HepG2 (cell line): ENCODE measurements at regions not wholly inside any gene's neighbourhood (a gene's known extent, or its start where the extent isn't known, plus 50 kb on each side); places are given as distances from the start of the nearest gene placed in this dataset.

Experiments
- ATAC-seq: fragments of 200-7000 bp; cut with Tn5 transposase; 3 replicates; pipeline ENCODE4 v1.9.1; 2020; ENCODE audit warnings: mild to moderate bottlenecking, moderate library complexity
- BruUV-seq: library from RNA; stranded (reverse); fragments of 400-500 nt; replicated peaks from 2 replicates; lab custom pipeline; 2021; lab: Mats Ljungman, UMichigan
- CTCF ChIA-PET: fragments of 300-600 bp; formaldehyde crosslinking; extraction: SDS; loops from one replicate; lab custom pipeline; 2021; ENCODE audit warnings: low total read pairs, inconsistent platforms, low intra/inter-chr PET ratio; lab: Yijun Ruan, JAX
- POLR2A ChIA-PET: fragments of 350-600 bp; sonication (Branson Sonifier 250); formaldehyde crosslinking; loops from one replicate; lab custom pipeline; 2020; ENCODE audit warnings: antibody characterized with exemption, inconsistent platforms; lab: Yijun Ruan, JAX
- DNase-seq: peaks from one replicate; pipeline ENCODE4 v3.0.0-alpha.2; 2015; ENCODE audit warnings: low spot score
- FAIRE-seq: peaks from 3 replicates; lab custom pipeline; 2011; peaks lifted over from hg19 to GRCh38; lab: Jason Lieb, UNC
- H2AFZ ChIP-seq: one replicate; pipeline ENCODE4 v1.6.1; 2011; ENCODE audit warnings: low read length, inconsistent platforms
- H3K27ac ChIP-seq: fragments of 300-600 bp; 3 replicates; pipeline ENCODE4 v1.8.0; 2011; ENCODE audit warnings: mixed run types, mild to moderate bottlenecking, mixed read lengths, low read length, inconsistent platforms; ENCODE audit not compliant: insufficient read depth; ENCODE audit errors: extremely low read length
- H3K27me3 ChIP-seq, 2 experiments: fragments of 200-600 bp in 1 of 2; 2 replicates in 1 of 2; 3 replicates in 1 of 2; pipeline versions ENCODE4 v1.6.0 to v1.8.0; 2011; ENCODE audit warnings: low read length in 2 of 2, mild to moderate bottlenecking in 2 of 2, moderate library complexity in 2 of 2, inconsistent platforms in 1 of 2; ENCODE audit not compliant: insufficient read depth in 2 of 2, control insufficient read depth in 1 of 2
- H3K36me3 ChIP-seq, 2 experiments: fragments of 200-600 bp in 1 of 2; replicated peaks in 1 of 2; 2 replicates in 1 of 2; 3 replicates in 1 of 2; pipeline versions ENCODE4 v1.5.1 to v1.8.0; 2011; ENCODE audit warnings: low read length in 2 of 2, inconsistent platforms in 1 of 2; ENCODE audit not compliant: insufficient read depth in 2 of 2, control insufficient read depth in 1 of 2
- H3K4me1 ChIP-seq: 2 replicates; pipeline ENCODE4 v1.5.1; 2012; ENCODE audit warnings: low read length, inconsistent platforms; ENCODE audit not compliant: insufficient read depth
- H3K4me2 ChIP-seq: 2 replicates; pipeline ENCODE4 v1.6.0; 2011; ENCODE audit warnings: low read depth, low read length, inconsistent platforms
- H3K4me3 ChIP-seq, 3 experiments: fragments of 200-600 bp in 1 of 3; sonication (generic), shearing (Covaris generic) in 1 of 3; replicated peaks in 1 of 3; 2 replicates each; pipeline ENCODE4 v1.5.1; 2011 to 2016; ENCODE audit warnings: low read length in 3 of 3, inconsistent platforms in 2 of 3, low read depth in 2 of 3, mild to moderate bottlenecking in 2 of 3, control low read depth in 1 of 3, mixed read lengths in 1 of 3; ENCODE audit not compliant: insufficient read depth in 1 of 3
- H3K79me2 ChIP-seq: one replicate; pipeline ENCODE4 v1.6.1; 2011; ENCODE audit warnings: low read length, inconsistent platforms; ENCODE audit not compliant: insufficient read depth
- H3K9ac ChIP-seq: 2 replicates; pipeline ENCODE4 v1.6.0; 2011; ENCODE audit warnings: mild to moderate bottlenecking, low read depth, low read length, inconsistent platforms; ENCODE audit not compliant: insufficient read depth
- H3K9me3 ChIP-seq: 2 replicates; pipeline ENCODE4 v1.5.1; 2012; ENCODE audit warnings: mild to moderate bottlenecking, low read length
- H4K20me1 ChIP-seq: 2 replicates; pipeline ENCODE4 v1.6.0; 2011; ENCODE audit warnings: inconsistent platforms, mild to moderate bottlenecking, low read length, moderate library complexity; ENCODE audit not compliant: insufficient read depth
- MAF1 ChIP-seq: sonication (generic); formaldehyde crosslinking; IDR thresholded peaks from 2 replicates; pipeline ENCODE4 v1.5.0; 2020; ENCODE audit warnings: missing genetic modification reagents, borderline replicate concordance
- MBNL3 ChIP-seq: fragments of 250-450 bp; sonication (Bioruptor Pico); conservative IDR thresholded peaks from 2 replicates; pipeline ENCODE4 v1.8.0; 2022; ENCODE audit warnings: mild to moderate bottlenecking, inconsistent platforms
- NAIF1 ChIP-seq: sonication (generic); formaldehyde crosslinking; IDR thresholded peaks from 2 replicates; pipeline ENCODE4 v1.5.0; 2020; ENCODE audit warnings: mild to moderate bottlenecking, missing genetic modification reagents, borderline replicate concordance
- NFIC ChIP-seq: IDR thresholded peaks from 2 replicates; pipeline ENCODE4 v1.6.1; 2012; ENCODE audit warnings: mild to moderate bottlenecking, low read length, inconsistent platforms
- NFYC ChIP-seq: IDR thresholded peaks from 2 replicates; pipeline ENCODE4 v1.6.1; 2016; ENCODE audit warnings: missing genetic modification reagents, missing compliant biosample characterization
- NPAS2 ChIP-seq: sonication (generic); formaldehyde crosslinking; IDR thresholded peaks from 2 replicates; pipeline ENCODE4 v1.8.0; 2022; ENCODE audit warnings: mild to moderate bottlenecking, missing genetic modification reagents, borderline replicate concordance
- POLR2A ChIP-seq, 2 experiments: IDR thresholded peaks; 2 replicates each; pipeline ENCODE4 v1.6.1; 2011; ENCODE audit warnings: low read depth in 2 of 2, low read length in 2 of 2, mild to moderate bottlenecking in 1 of 2, moderate library complexity in 1 of 2; ENCODE audit not compliant: insufficient read depth in 1 of 2
- PREB ChIP-seq: sonication (generic); formaldehyde crosslinking; IDR thresholded peaks from 2 replicates; pipeline ENCODE4 v1.4.0; 2020; ENCODE audit warnings: missing genetic modification reagents
- SMAD9 ChIP-seq: sonication (generic); formaldehyde crosslinking; IDR thresholded peaks from 2 replicates; pipeline ENCODE4 v1.5.1; 2020; ENCODE audit warnings: mild to moderate bottlenecking, missing genetic modification reagents
- SMARCE1 ChIP-seq: fragments of 450-650 bp; IDR thresholded peaks from 2 replicates; pipeline ENCODE4 v1.6.1; 2017; ENCODE audit warnings: borderline replicate concordance
- SP4 ChIP-seq: sonication (generic); formaldehyde crosslinking; IDR thresholded peaks from 2 replicates; pipeline ENCODE4 v1.8.1; 2023; ENCODE audit warnings: mild to moderate bottlenecking, missing genetic modification reagents
- TBX3 ChIP-seq: fragments of 450-650 bp; IDR thresholded peaks from 2 replicates; pipeline ENCODE4 v1.6.1; 2017; ENCODE audit warnings: antibody characterized with exemption, mild to moderate bottlenecking, inconsistent platforms, borderline replicate concordance
- ZNF276 ChIP-seq: sonication (generic); formaldehyde crosslinking; IDR thresholded peaks from 2 replicates; pipeline ENCODE4 v1.4.0; 2020; ENCODE audit warnings: mild to moderate bottlenecking, low read depth, missing genetic modification reagents
- ZNF432 ChIP-seq: sonication (generic); formaldehyde crosslinking; IDR thresholded peaks from 2 replicates; pipeline ENCODE4 v1.5.0; 2020; ENCODE audit warnings: missing genetic modification reagents, mild to moderate bottlenecking, borderline replicate concordance
- ZNF746 ChIP-seq: sonication (generic); formaldehyde crosslinking; IDR thresholded peaks from 2 replicates; pipeline ENCODE4 v1.8.0; 2022; ENCODE audit warnings: mild to moderate bottlenecking, missing genetic modification reagents
- ZUFSP ChIP-seq: sonication (generic); formaldehyde crosslinking; IDR thresholded peaks from 2 replicates; pipeline ENCODE4 v1.9.0; 2021; ENCODE audit warnings: missing genetic modification reagents, mild to moderate bottlenecking, borderline replicate concordance
- in situ Hi-C: cut with HindIII; loops from 2 replicates; pipeline ENCODE4 v1.10.0; 2017; ENCODE audit warnings: low pct_unique_long_range_greater_than_20kb; ENCODE audit not compliant: extremely low pct_ligation_motif_present
- intact Hi-C: fragments of 100-400 bp; cut with micrococcal nuclease; formaldehyde crosslinking; loops from one replicate; pipeline ENCODE4 v1.10.0; 2022; ENCODE audit not compliant: unreplicated experiment

DNA sequence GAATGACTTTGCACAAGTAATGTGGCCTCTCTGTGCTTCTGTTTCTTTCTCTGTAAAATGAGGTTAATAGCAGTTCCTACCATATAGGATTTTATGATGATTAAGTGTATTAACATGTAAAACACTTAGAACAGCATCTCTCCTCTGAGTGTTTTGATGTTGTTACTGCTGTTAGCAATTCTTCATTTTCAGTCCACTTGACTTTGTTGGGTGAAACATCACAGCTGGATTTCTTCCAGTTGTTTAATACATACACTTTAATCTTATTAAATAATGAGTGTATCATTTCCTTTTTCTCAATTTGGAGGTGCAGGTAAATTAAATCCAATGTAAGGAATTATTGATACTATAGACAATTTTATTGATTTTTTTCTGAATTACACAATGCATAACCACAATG lies 113.6 kb downstream of the KDR start:
- no peak for TF ChIP-seq NPAS2 (CRISPR knock-in tag)
- no peak for TF ChIP-seq ZNF276 (CRISPR knock-in tag)
- TF ChIP-seq TBX3: no peak
- H3K4me2 ChIP-seq: no peak overlapping the region
- BruUV-seq: no TSS peak
- FAIRE-seq: no peak
- no peak overlapping the region for H3K4me3 ChIP-seq
- H3K79me2 ChIP-seq: no peaks in the 10 kb centered on the region
- no peak for ATAC-seq
- H3K36me3 ChIP-seq: no peaks in the 10 kb centered on the region
- no peak overlapping the region for H3K27ac ChIP-seq
- H3K9ac ChIP-seq: no peak overlapping the region
- H4K20me1 ChIP-seq: no peaks in the 10 kb centered on the region
- ChIA-PET CTCF (no interaction called here), POLR2A (no interaction called here)
- H2AFZ ChIP-seq: no peak overlapping the region
- H3K4me1 ChIP-seq: no peaks in the 10 kb centered on the region
- intact Hi-C loops (no loop called here), in situ Hi-C loops (no loop called here)
- no peaks in the 10 kb centered on the region for H3K9me3 ChIP-seq
- no peak for DNase-seq
- no peaks in the 10 kb centered on the region for H3K27me3 ChIP-seq

- ATAC-seq (no peak), DNase-seq (no peak), FAIRE-seq (no peak)
- Histone ChIP-seq H3K36me3 (no peaks in the 10 kb centered on the region), H3K4me2 (no peak overlapping the region), H3K4me1 (no peaks in the 10 kb centered on the region), H3K79me2 (no peaks in the 10 kb centered on the region), H3K27me3 (no peaks in the 10 kb centered on the region), H3K9ac (no peak overlapping the region), H3K27ac (no peak overlapping the region), H2AFZ (no peak overlapping the region), H4K20me1 (no peaks in the 10 kb centered on the region), H3K4me3 (no peak overlapping the region), H3K9me3 (no peaks in the 10 kb centered on the region)
- no peak for TF ChIP-seq NFIC
- no peak for TF ChIP-seq POLR2A (IDR thresholded peaks at IDR 0.05; ENCODE audit: insufficient read depth in 1 of 2, low read depth in 2 of 2, low read length in 2 of 2)
- TF ChIP-seq SMARCE1: no peak
- no peak for TF ChIP-seq ZNF746 (CRISPR knock-in tag)
- no peak for TF ChIP-seq ZUFSP
- no peak for TF ChIP-seq SMAD9 (CRISPR knock-in tag)
- TF ChIP-seq MAF1 (CRISPR knock-in tag): no peak
- TF ChIP-seq PREB (CRISPR knock-in tag): no peak
- no peak for TF ChIP-seq MBNL3 (CRISPR knock-in tag)
- no peak for TF ChIP-seq SP4
- no peak for TF ChIP-seq ZNF432
- no peak for TF ChIP-seq NAIF1 (CRISPR knock-in tag)
- TF ChIP-seq NFYC (CRISPR knock-in tag): no peak
- intact Hi-C loops (no loop called here), in situ Hi-C loops (no loop called here)
- POLR2A ChIA-PET: no interaction called here
- CTCF ChIA-PET: no interaction called here
- no TSS peak for BruUV-seq
These were observed 114.8 kb downstream of the KDR start for GRCh38 chr4:55010550-55010949.
